Sigmoid colon (tissue), 6 donors: ENCODE measurements at regions not wholly inside any gene's neighbourhood (a gene's known extent, or its start where the extent isn't known, plus 50 kb on each side); places are given as distances from the start of the nearest gene placed in this dataset.

Experiments used
- DNase-seq: peaks from one replicate; pipeline ENCODE4 v3.0.0-alpha.2; 2019
- H3K27ac ChIP-seq, 4 donors: fragments of 200-600 bp; sonication (generic); one replicate each; pipeline ENCODE4 v1.5.1; 2016 to 2019; ENCODE audit warnings: mild to moderate bottlenecking in 1 of 4
- H3K27me3 ChIP-seq, 3 donors: fragments of 200-600 bp; sonication (generic); one replicate each; pipeline ENCODE4 v1.5.1; 2019; ENCODE audit warnings: mild to moderate bottlenecking in 1 of 3
- H3K36me3 ChIP-seq, 4 donors: fragments of 200-600 bp; sonication (generic); one replicate each; pipeline ENCODE4 v1.5.1; 2016 to 2019
- H3K4me1 ChIP-seq, 4 donors: fragments of 200-600 bp; sonication (generic); one replicate each; pipeline ENCODE4 v1.5.1; 2017 to 2019
- H3K4me3 ChIP-seq, 4 donors: fragments of 200-600 bp; sonication (generic); one replicate each; pipeline ENCODE4 v1.5.1; 2017 to 2019; ENCODE audit warnings: mild to moderate bottlenecking in 2 of 4, moderate library complexity in 1 of 4
- H3K9me3 ChIP-seq, 4 donors: fragments of 200-600 bp in 3 of 4; sonication (generic) in 3 of 4; one replicate each; pipeline versions ENCODE4 v1.5.1 to v1.6.1; 2013 to 2019
- CTCF ChIP-seq, 4 experiments: fragments of 450-650 bp in 3 of 4; fragments of 200-600 bp in 1 of 4; IDR thresholded peaks; one replicate each; pipeline ENCODE4 v1.5.1; 2016 to 2019; ENCODE audit warnings: antibody characterized with exemption in 4 of 4, mild to moderate bottlenecking in 3 of 4, moderate library complexity in 2 of 4
- EP300 ChIP-seq, 4 donors: sonication (generic); formaldehyde crosslinking; IDR thresholded peaks; one replicate each; pipeline ENCODE4 v1.6.1; 2017; ENCODE audit warnings: antibody characterized with exemption in 4 of 4
- POLR2A ChIP-seq, 2 donors: fragments of 450-650 bp; IDR thresholded peaks; one replicate each; pipeline ENCODE4 v1.6.1; 2016; ENCODE audit warnings: antibody characterized with exemption in 2 of 2, mild to moderate bottlenecking in 2 of 2, moderate library complexity in 2 of 2
- POLR2AphosphoS5 ChIP-seq, 4 donors: sonication (generic); formaldehyde crosslinking; IDR thresholded peaks; one replicate each; pipeline ENCODE4 v1.6.1; 2017; ENCODE audit warnings: antibody characterized with exemption in 4 of 4
- WGBS, 2 donors: extraction: QIAGEN DNeasy Blood & Tissue Kit; methylation state at CpG; one replicate each; pipeline ENCODE4 v1.1.7; 2013; 5-methylcytosine and 5-hydroxymethylcytosine counted together
- intact Hi-C: fragments of 100-400 bp; cut with DNase I; formaldehyde crosslinking; loops from one replicate; pipeline ENCODE4 v1.15.1; 2023
- donor health status: healthy with polysubstance abuse.
- donor health status: healthy.

- H3K4me3 ChIP-seq, result no peak overlapping the region
- 83 to 85% methylated on average over 8 of the region's 8 CpGs for WGBS, 2 donors
- intact Hi-C loops, result no loop called here
- no peaks in the 10 kb centered on the region for H3K36me3 ChIP-seq
- no peak for TF ChIP-seq EP300 (IDR thresholded peaks at IDR 0.05)
- H3K27me3 ChIP-seq, result no peaks in the 10 kb centered on the region
- no peaks in the 10 kb centered on the region for H3K9me3 ChIP-seq
- H3K27ac ChIP-seq, result no peak overlapping the region
- DNase-seq, result no peak
- no peaks in the 10 kb centered on the region for H3K4me1 ChIP-seq
These were observed 241.8 kb downstream of the TFCP2L1 start for GRCh38 chr2:121043061-121043826.

GRCh38 chr2:121043827-121044222 is 241.2 kb downstream of the TFCP2L1 start:
- DNase-seq, result no peak
- intact Hi-C loops, result no loop called here
- Histone ChIP-seq H3K27me3 (no peaks in the 10 kb centered on the region), H3K4me1 (no peaks in the 10 kb centered on the region), H3K9me3 (no peaks in the 10 kb centered on the region), H3K36me3 (no peaks in the 10 kb centered on the region), H3K27ac (no peak overlapping the region), H3K4me3 (no peak overlapping the region)
- 60 to 75% methylated on average over 3 of the region's 3 CpGs for WGBS, 2 donors
- TF ChIP-seq CTCF (IDR thresholded peaks at IDR 0.05), result no peak
- no peak for TF ChIP-seq EP300 (IDR thresholded peaks at IDR 0.05)

GRCh38 chr2:121044412-121044811 is 240.6 kb downstream of the TFCP2L1 start:
- no peaks in the 10 kb centered on the region for H3K4me1 ChIP-seq
- H3K27ac ChIP-seq, result no peak overlapping the region
- H3K36me3 ChIP-seq, result no peaks in the 10 kb centered on the region
- H3K4me3 ChIP-seq, result no peak overlapping the region
- DNase-seq, result no peak
- intact Hi-C loops, result no loop called here
- no peaks in the 10 kb centered on the region for H3K27me3 ChIP-seq
- WGBS, 2 donors, result 59 to 64% methylated on average over 7 of the region's 7 CpGs
- TF ChIP-seq CTCF (IDR thresholded peaks at IDR 0.05) (no peak), EP300 (IDR thresholded peaks at IDR 0.05) (no peak), POLR2AphosphoS5 (IDR thresholded peaks at IDR 0.05) (no peak), POLR2A (IDR thresholded peaks at IDR 0.05) (no peak)
- H3K9me3 ChIP-seq, result no peaks in the 10 kb centered on the region

GRCh38 chr2:121045245-121045644 is 239.8 kb downstream of the TFCP2L1 start:
- no peaks in the 10 kb centered on the region for H3K27me3 ChIP-seq
- TF ChIP-seq EP300 (IDR thresholded peaks at IDR 0.05) (no peak), CTCF (IDR thresholded peaks at IDR 0.05) (no peak), POLR2A (IDR thresholded peaks at IDR 0.05) (no peak), POLR2AphosphoS5 (IDR thresholded peaks at IDR 0.05) (no peak)
- no peak for DNase-seq
- H3K9me3 ChIP-seq, result no peaks in the 10 kb centered on the region
- no peaks in the 10 kb centered on the region for H3K4me1 ChIP-seq
- H3K36me3 ChIP-seq, result no peaks in the 10 kb centered on the region
- no peak overlapping the region for H3K27ac ChIP-seq
- intact Hi-C loops, result no loop called here
- H3K4me3 ChIP-seq, result no peak overlapping the region
- WGBS, 2 donors, result 91 to 93% methylated on average over 11 of the region's 11 CpGs

- no peak for DNase-seq
- Histone ChIP-seq H3K4me1 (no peaks in the 10 kb centered on the region), H3K4me3 (no peak overlapping the region), H3K36me3 (no peaks in the 10 kb centered on the region), H3K9me3 (no peaks in the 10 kb centered on the region), H3K27ac (no peak overlapping the region), H3K27me3 (no peaks in the 10 kb centered on the region)
- TF ChIP-seq CTCF (IDR thresholded peaks at IDR 0.05) (no peak), POLR2A (IDR thresholded peaks at IDR 0.05) (no peak), EP300 (IDR thresholded peaks at IDR 0.05) (no peak), POLR2AphosphoS5 (IDR thresholded peaks at IDR 0.05) (no peak)
- whole genome bisulfite sequencing, 2 donors, result 65 to 76% methylated on average over 4 of the region's 4 CpGs
- intact Hi-C loops, result no loop called here
These were observed 238.7 kb downstream of the TFCP2L1 start for GRCh38 chr2:121046335-121046734.
